ENCODE measurements at regions not wholly inside any gene's neighbourhood (a gene's known extent, or its start where the extent isn't known, plus 50 kb on each side); places are given as distances from the start of the nearest gene placed in this dataset.

DNA sequence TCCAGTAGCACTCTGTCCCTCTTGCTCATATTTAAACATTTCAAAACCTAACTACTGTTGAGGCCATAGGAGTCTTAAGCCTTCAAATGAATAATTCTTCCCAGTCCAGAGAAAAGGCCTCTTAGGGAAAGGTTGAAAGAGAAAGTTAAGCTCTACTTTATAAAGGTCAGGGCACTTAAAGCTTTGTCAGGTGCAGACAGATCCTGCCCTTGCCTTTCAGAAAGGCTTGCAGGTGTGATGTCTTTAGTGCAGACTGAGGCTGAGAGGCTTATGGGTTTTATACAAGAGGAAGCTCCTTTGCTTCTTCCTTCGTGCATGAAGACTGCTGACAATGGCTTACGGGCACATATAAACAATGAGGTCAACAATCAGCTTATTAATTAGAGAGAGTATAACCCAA, 105.0 kb upstream of the LINC00305 start:
- H3K9me3 ChIP-seq (ENCODE audit: control insufficient read depth, insufficient read depth, low read length) = peaks cover 12% of the 10 kb centered on the region

DNA sequence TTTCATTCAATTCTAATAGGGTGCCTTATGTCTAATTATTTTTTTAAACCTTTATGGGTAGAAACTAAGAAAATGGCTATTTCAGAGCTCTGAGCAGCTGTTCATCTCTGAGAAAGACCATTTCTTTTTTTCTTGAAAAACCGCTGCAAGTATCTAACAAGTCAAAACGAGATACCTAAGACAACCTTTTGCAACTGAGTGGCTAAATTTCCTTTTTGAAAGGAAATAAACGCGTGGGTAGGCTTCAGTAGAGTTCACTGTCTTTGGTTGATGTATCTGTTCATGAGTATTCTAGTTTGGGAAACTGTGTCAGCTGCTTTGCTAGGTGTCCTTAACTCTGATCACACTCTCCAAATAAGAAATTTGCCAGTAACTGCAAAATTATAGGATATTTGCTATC, 104.3 kb upstream of the LINC00305 start:
- ChIA-PET CTCF (no interaction called here), POLR2A (no interaction called here)
- Histone ChIP-seq H3K4me3 (ENCODE audit: low read depth, low read length) (no peak overlapping the region), H3K9me3 (ENCODE audit: control insufficient read depth, insufficient read depth, low read length) (peaks cover 11% of the 10 kb centered on the region), H3K27ac (ENCODE audit: low read depth, low read length) (no peak overlapping the region), H3K27me3 (ENCODE audit: control insufficient read depth, insufficient read depth, low read length) (no peaks in the 10 kb centered on the region)
- TF ChIP-seq, protein P1, sequence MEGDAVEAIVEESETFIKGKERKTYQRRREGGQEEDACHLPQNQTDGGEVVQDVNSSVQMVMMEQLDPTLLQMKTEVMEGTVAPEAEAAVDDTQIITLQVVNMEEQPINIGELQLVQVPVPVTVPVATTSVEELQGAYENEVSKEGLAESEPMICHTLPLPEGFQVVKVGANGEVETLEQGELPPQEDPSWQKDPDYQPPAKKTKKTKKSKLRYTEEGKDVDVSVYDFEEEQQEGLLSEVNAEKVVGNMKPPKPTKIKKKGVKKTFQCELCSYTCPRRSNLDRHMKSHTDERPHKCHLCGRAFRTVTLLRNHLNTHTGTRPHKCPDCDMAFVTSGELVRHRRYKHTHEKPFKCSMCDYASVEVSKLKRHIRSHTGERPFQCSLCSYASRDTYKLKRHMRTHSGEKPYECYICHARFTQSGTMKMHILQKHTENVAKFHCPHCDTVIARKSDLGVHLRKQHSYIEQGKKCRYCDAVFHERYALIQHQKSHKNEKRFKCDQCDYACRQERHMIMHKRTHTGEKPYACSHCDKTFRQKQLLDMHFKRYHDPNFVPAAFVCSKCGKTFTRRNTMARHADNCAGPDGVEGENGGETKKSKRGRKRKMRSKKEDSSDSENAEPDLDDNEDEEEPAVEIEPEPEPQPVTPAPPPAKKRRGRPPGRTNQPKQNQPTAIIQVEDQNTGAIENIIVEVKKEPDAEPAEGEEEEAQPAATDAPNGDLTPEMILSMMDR (IDR thresholded peaks at IDR 0.05; ENCODE audit: low read depth, low read length) = no peak
- no peak for DNase-seq (ENCODE audit: low read depth, low spot score)

More for the DNA sequence above, 105.0 kb upstream of the LINC00305 start:
- ChIA-PET CTCF (no interaction called here), POLR2A (no interaction called here)
- no peak overlapping the region for H3K27ac ChIP-seq (ENCODE audit: low read depth, low read length)
- TF ChIP-seq, protein P1 (IDR thresholded peaks at IDR 0.05; ENCODE audit: low read depth, low read length) = no peak
- no peak overlapping the region for H3K4me3 ChIP-seq (ENCODE audit: low read depth, low read length)
- no peaks in the 10 kb centered on the region for H3K27me3 ChIP-seq (ENCODE audit: control insufficient read depth, insufficient read depth, low read length)
- DNase-seq (ENCODE audit: low read depth, low spot score) = no peak

DNA sequence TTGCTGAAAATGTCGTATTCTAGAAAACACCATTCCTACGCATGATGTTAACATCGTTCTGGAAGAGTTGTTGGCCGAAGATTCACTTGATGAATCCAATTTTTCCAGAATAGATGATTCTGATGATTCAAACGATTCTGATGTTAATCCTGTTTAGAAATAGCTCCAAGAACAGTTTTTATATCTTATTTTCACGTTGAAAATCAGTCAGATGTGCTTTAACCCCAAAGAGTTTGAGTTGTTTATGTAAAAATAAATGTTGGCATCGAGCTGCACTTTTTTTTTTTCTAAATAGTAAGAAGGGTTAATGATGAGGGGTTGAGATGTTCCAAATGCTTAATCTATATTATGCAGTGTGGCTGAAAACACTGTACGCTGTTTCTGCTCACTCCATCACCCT, 99.9 kb upstream of the LINC00305 start:
- CTCF ChIA-PET = no interaction called here
- no peak for DNase-seq (ENCODE audit: low read depth, low spot score)
- POLR2A ChIA-PET = no interaction called here
- Histone ChIP-seq H3K9me3 (ENCODE audit: control insufficient read depth, insufficient read depth, low read length) (peaks cover 11% of the 10 kb centered on the region; the same call in 1 of the 2 replicates), H3K27me3 (ENCODE audit: control insufficient read depth, insufficient read depth, low read length) (no peaks in the 10 kb centered on the region), H3K4me3 (ENCODE audit: low read depth, low read length) (no peak overlapping the region), H3K27ac (ENCODE audit: low read depth, low read length) (no peak overlapping the region)
- TF ChIP-seq, protein P1 (IDR thresholded peaks at IDR 0.05; ENCODE audit: low read depth, low read length) = no peak

DNA sequence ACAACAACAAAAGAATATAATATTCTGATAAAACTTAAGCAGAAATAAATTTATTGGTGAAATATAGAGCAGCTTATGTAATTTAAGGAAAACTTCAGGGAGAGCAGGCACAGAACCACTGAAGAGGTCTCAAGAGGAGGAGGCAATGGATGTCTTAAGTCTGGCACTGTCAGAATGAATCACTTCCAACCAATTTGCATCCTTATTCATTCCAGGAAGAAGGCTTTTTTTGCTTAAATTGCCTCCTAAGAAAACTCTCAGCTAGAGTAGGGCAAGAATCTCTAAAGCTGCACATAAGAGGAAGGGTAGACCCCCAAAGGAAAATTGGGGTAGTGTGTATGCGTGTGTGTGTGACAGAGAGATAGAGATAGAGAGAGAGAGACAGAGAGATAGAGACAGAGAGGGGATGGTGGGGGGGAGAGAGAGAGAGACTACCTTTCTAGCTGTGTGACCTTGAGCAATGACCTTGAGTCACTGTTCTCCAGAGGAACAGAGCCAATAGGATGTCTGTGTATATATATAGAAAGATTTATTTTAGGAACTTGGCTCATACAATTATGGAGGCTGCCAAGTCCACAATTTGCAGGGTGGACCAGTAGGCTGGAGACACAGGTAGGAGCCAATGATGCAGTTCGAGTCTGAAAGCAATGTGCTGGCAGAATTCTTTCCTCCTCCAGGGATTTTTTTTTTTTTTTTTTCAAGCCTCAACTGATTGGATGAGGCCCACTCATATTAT, 96.4 kb upstream of the LINC00305 start:
- Histone ChIP-seq H3K9me3 (ENCODE audit: control insufficient read depth, insufficient read depth, low read length) (peaks cover 7% of the 10 kb centered on the region; the same call in 1 of the 2 replicates), H3K27me3 (ENCODE audit: control insufficient read depth, insufficient read depth, low read length) (no peaks in the 10 kb centered on the region), H3K27ac (ENCODE audit: low read depth, low read length) (no peak overlapping the region), H3K4me3 (ENCODE audit: low read depth, low read length) (no peak overlapping the region)
- ChIA-PET CTCF (no interaction called here), POLR2A (no interaction called here)
- no peak for DNase-seq (ENCODE audit: low read depth, low spot score)
- TF ChIP-seq, protein P1 (IDR thresholded peaks at IDR 0.05; ENCODE audit: low read depth, low read length) = no peak

DNA sequence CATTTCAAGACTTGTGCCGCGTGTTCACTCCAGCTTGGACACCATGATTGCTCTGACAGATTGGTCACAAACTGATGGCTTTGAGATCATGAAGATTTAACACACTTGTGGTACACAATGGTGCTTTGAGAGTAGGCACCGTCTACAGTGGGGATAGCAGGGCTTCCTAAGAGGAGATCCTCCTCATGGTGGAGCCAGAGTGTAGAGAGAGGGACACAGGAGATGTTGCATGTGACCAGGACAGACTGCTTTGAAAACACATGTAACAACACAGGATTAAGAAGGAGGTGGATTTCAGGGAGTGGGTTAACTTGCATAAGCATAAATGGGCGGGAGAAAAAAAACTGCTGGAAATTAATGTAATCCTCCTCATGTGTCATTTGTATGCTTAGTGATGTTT, 95.7 kb upstream of the LINC00305 start:
- Histone ChIP-seq H3K4me3 (ENCODE audit: low read depth, low read length) (no peak overlapping the region), H3K27me3 (ENCODE audit: control insufficient read depth, insufficient read depth, low read length) (no peaks in the 10 kb centered on the region), H3K9me3 (ENCODE audit: control insufficient read depth, insufficient read depth, low read length) (peaks cover 7% of the 10 kb centered on the region; the same call in 1 of the 2 replicates), H3K27ac (ENCODE audit: low read depth, low read length) (no peak overlapping the region)
- ChIA-PET CTCF (no interaction called here), POLR2A (no interaction called here)
- TF ChIP-seq, protein P1 (IDR thresholded peaks at IDR 0.05; ENCODE audit: low read depth, low read length) = no peak
- DNase-seq (ENCODE audit: low read depth, low spot score) = no peak
